ENCODE measurements at regions not wholly inside any gene's neighbourhood (a gene's known extent, or its start where the extent isn't known, plus 50 kb on each side); places are given as distances from the start of the nearest gene placed in this dataset.

DNA sequence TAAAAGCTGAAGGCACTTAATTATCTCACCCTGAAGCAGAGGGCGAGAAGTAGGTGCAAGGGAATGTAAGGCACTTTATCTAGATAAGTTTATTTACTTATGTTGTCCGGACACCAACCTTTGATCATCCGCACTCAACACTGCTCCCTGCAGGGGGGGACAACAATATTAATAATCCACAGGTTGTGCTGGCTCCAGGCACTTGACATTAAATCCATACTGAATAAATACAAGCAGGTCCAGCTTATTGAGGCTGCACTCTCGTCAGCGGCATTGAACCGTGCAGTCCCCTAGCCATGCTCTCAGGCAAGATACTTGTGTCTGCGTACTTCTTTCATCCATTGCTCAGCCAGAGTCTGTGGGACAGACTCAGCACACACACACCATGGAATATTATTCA, 374.5 kb upstream of the NBEA start (continued):
- TF ChIP-seq OVOL3 (tag by site-specific recombination; IDR thresholded peaks at IDR 0.05), result no peak

DNA sequence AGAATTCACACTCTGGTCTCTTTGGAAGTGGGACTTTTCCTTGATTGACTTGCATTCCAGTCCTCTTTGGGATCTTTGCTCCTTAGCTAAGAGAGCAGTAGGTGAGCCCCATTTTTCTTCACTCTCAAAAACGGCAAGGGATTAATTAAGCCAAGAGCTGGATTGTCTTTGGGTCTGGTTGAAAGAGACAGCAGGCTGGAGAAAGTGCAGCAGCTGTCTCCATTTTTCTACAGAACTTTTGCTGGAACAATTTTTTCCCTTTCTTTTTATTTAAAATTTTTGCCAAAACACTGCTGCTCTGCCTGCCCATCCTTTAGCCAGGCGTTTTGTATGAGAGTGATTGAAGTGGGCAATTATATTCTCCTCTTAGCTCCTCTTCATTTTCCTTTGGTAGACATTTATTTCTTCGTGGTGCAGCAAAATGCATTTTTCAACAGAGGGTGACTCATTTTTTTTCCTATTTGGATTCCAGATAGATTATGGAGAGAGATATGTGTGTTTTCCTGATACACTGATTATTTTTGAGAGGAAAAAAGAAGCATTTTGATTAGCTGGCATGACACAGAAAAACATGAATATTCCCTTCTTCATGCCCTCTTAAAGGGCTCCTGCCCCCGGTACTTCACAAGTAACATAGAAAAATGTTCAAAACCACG, 371.2 kb upstream of the NBEA start:
- Histone ChIP-seq H3K36me3 (ENCODE audit: control insufficient read depth in 2 of 2, insufficient read depth in 1 of 2, low read length in 2 of 2) (no peaks in the 10 kb centered on the region), H3K4me3 (ENCODE audit: low read depth, low read length) (no peak overlapping the region), H3K9me3 (ENCODE audit: control insufficient read depth, insufficient read depth, low read depth, low read length) (no peaks in the 10 kb centered on the region), H3K4me1 (ENCODE audit: control insufficient read depth, insufficient read depth, low read length) (no peaks in the 10 kb centered on the region), H3K27ac (ENCODE audit: extremely low read depth, low read depth, low read length) (no peak overlapping the region)
- ChIA-PET CTCF (no interaction called here), POLR2A (no interaction called here)
- TF ChIP-seq, protein P1, sequence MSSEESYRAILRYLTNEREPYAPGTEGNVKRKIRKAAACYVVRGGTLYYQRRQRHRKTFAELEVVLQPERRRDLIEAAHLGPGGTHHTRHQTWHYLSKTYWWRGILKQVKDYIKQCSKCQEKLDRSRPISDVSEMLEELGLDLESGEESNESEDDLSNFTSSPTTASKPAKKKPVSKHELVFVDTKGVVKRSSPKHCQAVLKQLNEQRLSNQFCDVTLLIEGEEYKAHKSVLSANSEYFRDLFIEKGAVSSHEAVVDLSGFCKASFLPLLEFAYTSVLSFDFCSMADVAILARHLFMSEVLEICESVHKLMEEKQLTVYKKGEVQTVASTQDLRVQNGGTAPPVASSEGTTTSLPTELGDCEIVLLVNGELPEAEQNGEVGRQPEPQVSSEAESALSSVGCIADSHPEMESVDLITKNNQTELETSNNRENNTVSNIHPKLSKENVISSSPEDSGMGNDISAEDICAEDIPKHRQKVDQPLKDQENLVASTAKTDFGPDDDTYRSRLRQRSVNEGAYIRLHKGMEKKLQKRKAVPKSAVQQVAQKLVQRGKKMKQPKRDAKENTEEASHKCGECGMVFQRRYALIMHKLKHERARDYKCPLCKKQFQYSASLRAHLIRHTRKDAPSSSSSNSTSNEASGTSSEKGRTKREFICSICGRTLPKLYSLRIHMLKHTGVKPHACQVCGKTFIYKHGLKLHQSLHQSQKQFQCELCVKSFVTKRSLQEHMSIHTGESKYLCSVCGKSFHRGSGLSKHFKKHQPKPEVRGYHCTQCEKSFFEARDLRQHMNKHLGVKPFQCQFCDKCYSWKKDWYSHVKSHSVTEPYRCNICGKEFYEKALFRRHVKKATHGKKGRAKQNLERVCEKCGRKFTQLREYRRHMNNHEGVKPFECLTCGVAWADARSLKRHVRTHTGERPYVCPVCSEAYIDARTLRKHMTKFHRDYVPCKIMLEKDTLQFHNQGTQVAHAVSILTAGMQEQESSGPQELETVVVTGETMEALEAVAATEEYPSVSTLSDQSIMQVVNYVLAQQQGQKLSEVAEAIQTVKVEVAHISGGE (tag by site-specific recombination; conservative IDR thresholded peaks at IDR 0.05; ENCODE audit: low read depth), result no peak
- peak; percentile 50 for TF ChIP-seq PRDM1 (tag by site-specific recombination; IDR thresholded peaks at IDR 0.05)

DNA sequence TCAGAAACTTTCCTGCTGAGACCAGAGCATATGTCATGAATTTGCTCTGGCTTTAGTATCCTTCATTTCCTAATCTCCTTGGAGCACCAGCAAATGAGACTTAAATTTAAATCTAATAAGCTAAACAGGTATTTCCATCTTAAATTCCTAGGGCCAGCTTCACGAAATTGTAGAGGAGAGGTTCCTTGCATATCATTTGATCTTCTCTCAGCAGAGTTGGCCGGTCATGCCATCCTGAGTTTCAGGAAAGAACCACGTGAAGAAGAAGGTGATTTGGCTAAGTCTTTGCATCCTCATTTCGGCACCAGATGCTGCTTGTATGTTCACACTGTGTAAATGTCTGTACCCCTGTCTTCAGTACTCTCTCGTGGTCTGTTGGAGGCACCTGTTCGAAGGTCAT, 370.4 kb upstream of the NBEA start:
- no peak overlapping the region for H3K27ac ChIP-seq (ENCODE audit: extremely low read depth, low read depth, low read length)
- TF ChIP-seq ZNF596 (tag by site-specific recombination; IDR thresholded peaks at IDR 0.05) (no peak), ZNF521 (tag by site-specific recombination; IDR thresholded peaks at IDR 0.05) (no peak), ZFP69B (tag by site-specific recombination; IDR thresholded peaks at IDR 0.05) (no peak), ZNF510 (tag by site-specific recombination; IDR thresholded peaks at IDR 0.05; ENCODE audit: insufficient replicate concordance) (no peak), KLF8 (tag by site-specific recombination; IDR thresholded peaks at IDR 0.05) (no peak), BCL11B (tag by site-specific recombination; IDR thresholded peaks at IDR 0.05; ENCODE audit: low read depth) (no peak)
- TF ChIP-seq, protein P2, sequence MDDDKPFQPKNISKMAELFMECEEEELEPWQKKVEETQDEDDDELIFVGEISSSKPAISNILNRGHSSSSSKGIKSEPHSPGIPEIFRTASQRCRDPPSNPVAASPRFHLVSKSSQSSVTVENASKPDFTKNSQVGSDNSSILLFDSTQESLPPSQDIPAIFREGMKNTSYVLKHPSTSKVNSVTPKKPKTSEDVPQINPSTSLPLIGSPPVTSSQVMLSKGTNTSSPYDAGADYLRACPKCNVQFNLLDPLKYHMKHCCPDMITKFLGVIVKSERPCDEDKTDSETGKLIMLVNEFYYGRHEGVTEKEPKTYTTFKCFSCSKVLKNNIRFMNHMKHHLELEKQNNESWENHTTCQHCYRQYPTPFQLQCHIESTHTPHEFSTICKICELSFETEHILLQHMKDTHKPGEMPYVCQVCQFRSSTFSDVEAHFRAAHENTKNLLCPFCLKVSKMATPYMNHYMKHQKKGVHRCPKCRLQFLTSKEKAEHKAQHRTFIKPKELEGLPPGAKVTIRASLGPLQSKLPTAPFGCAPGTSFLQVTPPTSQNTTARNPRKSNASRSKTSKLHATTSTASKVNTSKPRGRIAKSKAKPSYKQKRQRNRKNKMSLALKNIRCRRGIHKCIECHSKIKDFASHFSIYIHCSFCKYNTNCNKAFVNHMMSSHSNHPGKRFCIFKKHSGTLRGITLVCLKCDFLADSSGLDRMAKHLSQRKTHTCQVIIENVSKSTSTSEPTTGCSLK (tag by site-specific recombination; IDR thresholded peaks at IDR 0.05), result no peak
- TF ChIP-seq, protein P3, sequence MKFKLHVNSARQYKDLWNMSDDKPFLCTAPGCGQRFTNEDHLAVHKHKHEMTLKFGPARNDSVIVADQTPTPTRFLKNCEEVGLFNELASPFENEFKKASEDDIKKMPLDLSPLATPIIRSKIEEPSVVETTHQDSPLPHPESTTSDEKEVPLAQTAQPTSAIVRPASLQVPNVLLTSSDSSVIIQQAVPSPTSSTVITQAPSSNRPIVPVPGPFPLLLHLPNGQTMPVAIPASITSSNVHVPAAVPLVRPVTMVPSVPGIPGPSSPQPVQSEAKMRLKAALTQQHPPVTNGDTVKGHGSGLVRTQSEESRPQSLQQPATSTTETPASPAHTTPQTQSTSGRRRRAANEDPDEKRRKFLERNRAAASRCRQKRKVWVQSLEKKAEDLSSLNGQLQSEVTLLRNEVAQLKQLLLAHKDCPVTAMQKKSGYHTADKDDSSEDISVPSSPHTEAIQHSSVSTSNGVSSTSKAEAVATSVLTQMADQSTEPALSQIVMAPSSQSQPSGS (tag by site-specific recombination; IDR thresholded peaks at IDR 0.05; ENCODE audit: low read depth), result no peak
- no peak overlapping the region for H3K4me3 ChIP-seq (ENCODE audit: low read depth, low read length)
- H3K4me1 ChIP-seq (ENCODE audit: control insufficient read depth, insufficient read depth, low read length), result no peaks in the 10 kb centered on the region
- ChIA-PET CTCF (no interaction called here), POLR2A (no interaction called here)
- H3K9me3 ChIP-seq (ENCODE audit: control insufficient read depth, insufficient read depth, low read depth, low read length), result no peaks in the 10 kb centered on the region
- no peaks in the 10 kb centered on the region for H3K36me3 ChIP-seq (ENCODE audit: control insufficient read depth in 2 of 2, insufficient read depth in 1 of 2, low read length in 2 of 2)

DNA sequence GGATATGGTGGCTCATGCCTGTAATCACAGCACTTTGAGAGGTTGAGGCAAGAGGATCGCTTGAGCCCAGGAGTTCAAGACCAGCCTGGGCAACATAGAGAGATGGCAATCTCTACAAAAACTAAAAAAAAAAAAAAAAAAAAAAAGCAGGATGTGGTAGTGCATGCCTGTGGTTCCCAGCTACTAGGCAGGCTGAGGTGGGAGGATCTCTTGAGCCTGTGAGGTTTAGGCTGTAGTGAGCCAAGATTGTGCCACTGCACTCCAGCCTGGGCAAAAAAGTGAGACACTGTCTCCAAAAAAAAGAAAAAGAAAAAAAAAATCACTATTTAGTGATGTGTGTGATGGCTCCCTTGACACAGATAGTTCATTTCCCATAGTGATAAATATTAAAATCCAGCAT, 365.0 kb upstream of the NBEA start:
- no peaks in the 10 kb centered on the region for H3K36me3 ChIP-seq (ENCODE audit: control insufficient read depth in 2 of 2, insufficient read depth in 1 of 2, low read length in 2 of 2)
- H3K4me3 ChIP-seq (ENCODE audit: low read depth, low read length), result no peak overlapping the region
- H3K9me3 ChIP-seq (ENCODE audit: control insufficient read depth, insufficient read depth, low read depth, low read length), result no peaks in the 10 kb centered on the region
- H3K4me1 ChIP-seq (ENCODE audit: control insufficient read depth, insufficient read depth, low read length), result no peaks in the 10 kb centered on the region
- ChIA-PET CTCF (no interaction called here), POLR2A (no interaction called here)
- no peak overlapping the region for H3K27ac ChIP-seq (ENCODE audit: extremely low read depth, low read depth, low read length)
- TF ChIP-seq SCRT2 (tag by site-specific recombination; IDR thresholded peaks at IDR 0.05) (no peak), ZBTB17 (tag by site-specific recombination; IDR thresholded peaks at IDR 0.05) (no peak)
- TF ChIP-seq, protein P4, sequence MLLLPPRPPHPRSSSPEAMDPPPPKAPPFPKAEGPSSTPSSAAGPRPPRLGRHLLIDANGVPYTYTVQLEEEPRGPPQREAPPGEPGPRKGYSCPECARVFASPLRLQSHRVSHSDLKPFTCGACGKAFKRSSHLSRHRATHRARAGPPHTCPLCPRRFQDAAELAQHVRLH (tag by site-specific recombination; IDR thresholded peaks at IDR 0.05), result no peak
- TF ChIP-seq, protein P5, sequence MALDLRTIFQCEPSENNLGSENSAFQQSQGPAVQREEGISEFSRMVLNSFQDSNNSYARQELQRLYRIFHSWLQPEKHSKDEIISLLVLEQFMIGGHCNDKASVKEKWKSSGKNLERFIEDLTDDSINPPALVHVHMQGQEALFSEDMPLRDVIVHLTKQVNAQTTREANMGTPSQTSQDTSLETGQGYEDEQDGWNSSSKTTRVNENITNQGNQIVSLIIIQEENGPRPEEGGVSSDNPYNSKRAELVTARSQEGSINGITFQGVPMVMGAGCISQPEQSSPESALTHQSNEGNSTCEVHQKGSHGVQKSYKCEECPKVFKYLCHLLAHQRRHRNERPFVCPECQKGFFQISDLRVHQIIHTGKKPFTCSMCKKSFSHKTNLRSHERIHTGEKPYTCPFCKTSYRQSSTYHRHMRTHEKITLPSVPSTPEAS (tag by site-specific recombination; IDR thresholded peaks at IDR 0.05), result no peak
